Lung (tissue), 11 donors: ENCODE measurements at regions not wholly inside any gene's neighbourhood (a gene's known extent, or its start where the extent isn't known, plus 50 kb on each side); places are given as distances from the start of the nearest gene placed in this dataset.
"Not testable (repeated sequence)": the region's sequence is repeated elsewhere in the genome, so short reads cannot be mapped to it uniquely, and the experiment has no call there.

Experiments
- ATAC-seq: fragments of 200-7000 bp; cut with Tn5 transposase; one replicate; pipeline ENCODE4 v1.9.1; 2020; ENCODE audit warnings: moderate number of reproducible peaks; ENCODE audit not compliant: insufficient read depth, low FRiP score
- DNase-seq, 3 donors: peaks; one replicate each; pipeline ENCODE4 v3.0.0-alpha.2; 2013 to 2017
- H3K27ac ChIP-seq, 2 donors: one replicate each; pipeline ENCODE4 v1.5.1; 2013; ENCODE audit warnings: mild to moderate bottlenecking in 2 of 2, moderate library complexity in 2 of 2, control low read depth in 1 of 2, inconsistent platforms in 1 of 2, low read depth in 1 of 2, low read length in 1 of 2
- H3K27me3 ChIP-seq, 3 donors: one replicate each; pipeline ENCODE4 v1.5.1; 2013; ENCODE audit warnings: low read length in 2 of 3; ENCODE audit not compliant: control insufficient read depth in 3 of 3, insufficient read depth in 3 of 3
- H3K36me3 ChIP-seq, 4 donors: one replicate each; pipeline ENCODE4 v1.5.1; 2013; ENCODE audit warnings: low read length in 4 of 4, mild to moderate bottlenecking in 1 of 4, moderate library complexity in 1 of 4; ENCODE audit not compliant: control insufficient read depth in 4 of 4, insufficient read depth in 4 of 4
- H3K4me1 ChIP-seq, 5 donors: one replicate each; pipeline ENCODE4 v1.5.1; 2013; ENCODE audit warnings: low read length in 5 of 5, mild to moderate bottlenecking in 2 of 5, moderate library complexity in 1 of 5; ENCODE audit not compliant: control insufficient read depth in 5 of 5, insufficient read depth in 5 of 5
- H3K4me3 ChIP-seq: one replicate; pipeline ENCODE4 v1.5.1; 2013; ENCODE audit warnings: mild to moderate bottlenecking, control low read depth, moderate library complexity
- H3K9ac ChIP-seq, 2 donors: one replicate each; pipeline ENCODE4 v1.5.1; 2013; ENCODE audit warnings: low read length in 2 of 2, control low read depth in 1 of 2; ENCODE audit not compliant: insufficient read depth in 1 of 2
- H3K9me3 ChIP-seq, 4 donors: one replicate each; pipeline ENCODE4 v1.5.1; 2013; ENCODE audit warnings: low read length in 3 of 4, mild to moderate bottlenecking in 1 of 4, moderate library complexity in 1 of 4; ENCODE audit not compliant: control insufficient read depth in 4 of 4, insufficient read depth in 3 of 4
- CTCF ChIP-seq: IDR thresholded peaks from 2 replicates; pipeline ENCODE4 v1.5.1; 2012; ENCODE audit warnings: mild to moderate bottlenecking; ENCODE audit errors: control extremely low read depth, extremely low read depth
- WGBS, 2 donors: extraction: QIAGEN DNeasy Blood & Tissue Kit; methylation state at CpG; one replicate each; pipeline ENCODE4 v1.1.7; 2013; 5-methylcytosine and 5-hydroxymethylcytosine counted together
- donor health status: control.
- donor health status: control.
- donor health status: Bipolar disorder and iron deficiency.
- donor health status: healthy.
- donor health status: DM: yes; HTN: yes; CAD: no.

- no peak overlapping the region for H3K9ac ChIP-seq
- 93 to 94% methylated on average over 1 of the region's 1 CpG for WGBS, 2 donors
- H3K27me3 ChIP-seq = no peaks in the 10 kb centered on the region
- H3K36me3 ChIP-seq = no peaks in the 10 kb centered on the region
- no peak overlapping the region for H3K4me3 ChIP-seq
- H3K27ac ChIP-seq = no peak overlapping the region
- H3K4me1 ChIP-seq = peaks cover 0 to 12% (median 3%) of the 10 kb centered on the region in 5 donors
- ATAC-seq = no peak
- TF ChIP-seq CTCF = no peak
- DNase-seq = no peak
- peaks cover 0 to 5% (median 0%) of the 10 kb centered on the region in 4 donors for H3K9me3 ChIP-seq
Observed at GRCh38 chr6:140344142-140344913, 969.9 kb upstream of the CITED2 start.

GRCh38 chr6:140343128-140343527 lies 968.7 kb upstream of the CITED2 start:
- H3K9ac ChIP-seq = no peak overlapping the region
- no peak overlapping the region for H3K4me3 ChIP-seq
- 90 to 100% methylated on average over 2 of the region's 2 CpGs for WGBS, 2 donors
- H3K9me3 ChIP-seq = peaks cover 0 to 5% (median 0%) of the 10 kb centered on the region in 4 donors
- H3K36me3 ChIP-seq = no peaks in the 10 kb centered on the region
- TF ChIP-seq CTCF = no peak
- DNase-seq (no peak), ATAC-seq (no peak)
- no peaks in the 10 kb centered on the region for H3K27me3 ChIP-seq
- H3K4me1 ChIP-seq = peaks cover 0 to 12% (median 3%) of the 10 kb centered on the region in 5 donors
- no peak overlapping the region for H3K27ac ChIP-seq

- Histone ChIP-seq H3K36me3 (no peaks in the 10 kb centered on the region), H3K27ac (no peak overlapping the region), H3K9ac (no peak overlapping the region), H3K4me1 (peaks cover 0 to 5% (median 0%) of the 10 kb centered on the region in 5 donors), H3K27me3 (no peaks in the 10 kb centered on the region), H3K9me3 (peaks cover 0 to 8% (median 0%) of the 10 kb centered on the region in 4 donors), H3K4me3 (no peak overlapping the region)
- no peak for TF ChIP-seq CTCF
- DNase-seq (no peak), ATAC-seq (no peak)
Observed at GRCh38 chr6:140341272-140341671, 966.8 kb upstream of the CITED2 start.

- DNase-seq = no peak
- 90 to 94% methylated on average over 3 of the region's 3 CpGs for whole genome bisulfite sequencing, 2 donors
- no peak overlapping the region for H3K27ac ChIP-seq
- H3K27me3 ChIP-seq = no peaks in the 10 kb centered on the region
- H3K36me3 ChIP-seq = no peaks in the 10 kb centered on the region
- ATAC-seq = no peak
- peaks cover 0 to 5% (median 0%) of the 10 kb centered on the region in 5 donors for H3K4me1 ChIP-seq
- H3K4me3 ChIP-seq = no peak overlapping the region
- H3K9me3 ChIP-seq = peaks cover 0 to 8% (median 0%) of the 10 kb centered on the region in 4 donors
- no peak for TF ChIP-seq CTCF
- H3K9ac ChIP-seq = no peak overlapping the region
Observed at GRCh38 chr6:140340795-140341194, 966.3 kb upstream of the CITED2 start.

GRCh38 chr6:140339084-140339483 lies 964.6 kb upstream of the CITED2 start:
- 83 to 88% methylated on average over 2 of the region's 2 CpGs for WGBS, 2 donors
- not testable (repeated sequence) for H3K27me3 ChIP-seq, H3K27ac ChIP-seq, H3K36me3 ChIP-seq, H3K4me3 ChIP-seq, H3K9me3 ChIP-seq, H3K4me1 ChIP-seq, H3K9ac ChIP-seq, ATAC-seq, DNase-seq
